ENCODE measurements at regions not wholly inside any gene's neighbourhood (a gene's known extent, or its start where the extent isn't known, plus 50 kb on each side); places are given as distances from the start of the nearest gene placed in this dataset.

DNA sequence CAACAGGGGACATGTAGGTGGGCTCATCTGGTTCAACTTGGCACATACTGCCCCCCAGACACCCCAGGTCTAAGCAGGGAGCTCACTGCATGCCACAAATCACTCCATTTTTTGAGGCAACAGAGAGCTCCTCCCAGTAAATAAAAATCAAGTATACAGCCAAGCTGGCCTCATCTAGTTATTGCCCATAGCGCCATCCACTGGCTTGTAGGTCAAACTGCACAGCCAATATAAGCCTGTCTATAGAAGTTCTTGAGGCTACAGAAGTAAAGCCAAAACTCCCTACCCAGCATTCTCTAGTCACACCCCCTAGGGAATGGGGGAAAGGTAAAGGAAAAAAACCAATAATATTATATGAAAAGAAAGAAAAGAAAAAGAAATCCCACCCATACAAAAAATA lies 453.7 kb downstream of the ZNF385D start:
- Histone ChIP-seq H4K20me1 (ENCODE audit: insufficient read depth, low read length) (no peaks in the 10 kb centered on the region), H3K4ac (ENCODE audit: low read depth, low read length) (no peak overlapping the region), H3K27me3 (ENCODE audit: control insufficient read depth, insufficient read depth, low read length) (no peaks in the 10 kb centered on the region), H4K8ac (ENCODE audit: low read depth in 2 of 2, low read length in 2 of 2) (no peak overlapping the region), H3K14ac (replicated peaks; ENCODE audit: low read depth, low read length) (no peak overlapping the region), H2AFZ (replicated peaks; ENCODE audit: low read length, poor library complexity) (no peak overlapping the region), H3K4me2 (ENCODE audit: low read depth, low read length) (no peak overlapping the region), H2AK5ac (ENCODE audit: low read depth, low read length) (no peak overlapping the region), H2BK20ac (ENCODE audit: low read depth, low read length) (no peak overlapping the region), H2AK9ac (replicated peaks; ENCODE audit: low read depth, low read length, poor library complexity) (no peak overlapping the region), H3K9me1 (ENCODE audit: insufficient read depth, low read length) (no peaks in the 10 kb centered on the region), H4K91ac (ENCODE audit: insufficient read depth, low read depth, low read length) (no peak overlapping the region), H2BK120ac (ENCODE audit: low read depth, low read length) (no peak overlapping the region), H2BK5ac (ENCODE audit: low read depth, low read length, poor library complexity, severe bottlenecking) (no peak overlapping the region), H3K4me3 (ENCODE audit: insufficient read depth, low read depth, low read length) (no peak overlapping the region), H3K9me3 (ENCODE audit: control insufficient read depth, insufficient read depth, low read length) (peaks cover 5% of the 10 kb centered on the region), H3K36me3 (ENCODE audit: control insufficient read depth, insufficient read depth, low read length) (no peaks in the 10 kb centered on the region), H3K56ac (ENCODE audit: extremely low read depth, insufficient read depth, low read length) (no peak overlapping the region), H3K27ac (ENCODE audit: insufficient read depth, low read length) (no peak overlapping the region), H4K5ac (ENCODE audit: low read depth, low read length) (no peak overlapping the region), H3K23ac (ENCODE audit: low read depth, low read length) (no peak overlapping the region), H3K4me1 (ENCODE audit: control insufficient read depth, insufficient read depth, low read length) (no peaks in the 10 kb centered on the region), H2BK15ac (ENCODE audit: low read depth, low read length) (no peak overlapping the region), H3K18ac (ENCODE audit: low read depth, low read length) (no peak overlapping the region), H3K9ac (ENCODE audit: low read depth, low read length) (no peak overlapping the region), H3K79me1 (ENCODE audit: low read depth in 1 of 2, low read length in 2 of 2) (no peaks in the 10 kb centered on the region)
- DNase-seq (no peak), ATAC-seq (ENCODE audit: low read depth) (no peak)
- BruUV-seq (replicated peaks): no TSS peak
- CTCF ChIA-PET: no interaction called here
- in situ Hi-C loops (cut with MboI; ENCODE audit: low sequenced_read_pairs): no loop called here
- POLR2A ChIA-PET (ENCODE audit: unreplicated experiment): no interaction called here
- dilution Hi-C loops (cut with HindIII; ENCODE audit: low sequenced_read_pairs, unreplicated experiment): no loop called here
- intact Hi-C loops (cut with micrococcal nuclease): no loop called here
- no CpG with 5 or more reads among the region's 1 CpG for WGBS, 2 experiments (ENCODE audit: extremely low coverage in 2 of 2, insufficient read length in 1 of 2)
- no peak for TF ChIP-seq MAFK (IDR thresholded peaks at IDR 0.05; ENCODE audit: low read depth, low read length)
- no peak for TF ChIP-seq MAZ (IDR thresholded peaks at IDR 0.05; ENCODE audit: borderline replicate concordance, low read depth, low read length)
- TF ChIP-seq RAD21 (IDR thresholded peaks at IDR 0.05; ENCODE audit: low read length): no peak
- TF ChIP-seq RCOR1 (IDR thresholded peaks at IDR 0.05; ENCODE audit: insufficient replicate concordance, low read length): no peak
- TF ChIP-seq RFX5 (IDR thresholded peaks at IDR 0.05; ENCODE audit: low read depth, low read length): no peak
- TF ChIP-seq POLR2A (IDR thresholded peaks at IDR 0.05; ENCODE audit: low read depth, low read length): no peak
- TF ChIP-seq SMC3 (IDR thresholded peaks at IDR 0.05; ENCODE audit: low read depth, low read length): no peak
- TF ChIP-seq CHD1 (IDR thresholded peaks at IDR 0.05; ENCODE audit: low read depth, low read length): no peak
- no peak for TF ChIP-seq CEBPB (IDR thresholded peaks at IDR 0.05; ENCODE audit: low read depth, low read length)
- no peak for TF ChIP-seq NFE2L2 (IDR thresholded peaks at IDR 0.05; ENCODE audit: low read depth, low read length)
- TF ChIP-seq, protein P1, sequence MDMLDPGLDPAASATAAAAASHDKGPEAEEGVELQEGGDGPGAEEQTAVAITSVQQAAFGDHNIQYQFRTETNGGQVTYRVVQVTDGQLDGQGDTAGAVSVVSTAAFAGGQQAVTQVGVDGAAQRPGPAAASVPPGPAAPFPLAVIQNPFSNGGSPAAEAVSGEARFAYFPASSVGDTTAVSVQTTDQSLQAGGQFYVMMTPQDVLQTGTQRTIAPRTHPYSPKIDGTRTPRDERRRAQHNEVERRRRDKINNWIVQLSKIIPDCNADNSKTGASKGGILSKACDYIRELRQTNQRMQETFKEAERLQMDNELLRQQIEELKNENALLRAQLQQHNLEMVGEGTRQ (IDR thresholded peaks at IDR 0.05; ENCODE audit: low read depth, low read length): no peak
- TF ChIP-seq ELK1 (IDR thresholded peaks at IDR 0.05; ENCODE audit: borderline replicate concordance, low read depth, low read length): no peak
- TF ChIP-seq FOS (IDR thresholded peaks at IDR 0.05; ENCODE audit: low read depth, low read length): no peak
- TF ChIP-seq, protein P2, sequence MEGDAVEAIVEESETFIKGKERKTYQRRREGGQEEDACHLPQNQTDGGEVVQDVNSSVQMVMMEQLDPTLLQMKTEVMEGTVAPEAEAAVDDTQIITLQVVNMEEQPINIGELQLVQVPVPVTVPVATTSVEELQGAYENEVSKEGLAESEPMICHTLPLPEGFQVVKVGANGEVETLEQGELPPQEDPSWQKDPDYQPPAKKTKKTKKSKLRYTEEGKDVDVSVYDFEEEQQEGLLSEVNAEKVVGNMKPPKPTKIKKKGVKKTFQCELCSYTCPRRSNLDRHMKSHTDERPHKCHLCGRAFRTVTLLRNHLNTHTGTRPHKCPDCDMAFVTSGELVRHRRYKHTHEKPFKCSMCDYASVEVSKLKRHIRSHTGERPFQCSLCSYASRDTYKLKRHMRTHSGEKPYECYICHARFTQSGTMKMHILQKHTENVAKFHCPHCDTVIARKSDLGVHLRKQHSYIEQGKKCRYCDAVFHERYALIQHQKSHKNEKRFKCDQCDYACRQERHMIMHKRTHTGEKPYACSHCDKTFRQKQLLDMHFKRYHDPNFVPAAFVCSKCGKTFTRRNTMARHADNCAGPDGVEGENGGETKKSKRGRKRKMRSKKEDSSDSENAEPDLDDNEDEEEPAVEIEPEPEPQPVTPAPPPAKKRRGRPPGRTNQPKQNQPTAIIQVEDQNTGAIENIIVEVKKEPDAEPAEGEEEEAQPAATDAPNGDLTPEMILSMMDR (conservative IDR thresholded peaks at IDR 0.05; ENCODE audit: low read depth, low read length): no peak
- no peak for TF ChIP-seq BHLHE40 (IDR thresholded peaks at IDR 0.05; ENCODE audit: low read depth, low read length)
